Ishikawa (cell line): ENCODE measurements at regions not wholly inside any gene's neighbourhood (a gene's known extent, or its start where the extent isn't known, plus 50 kb on each side); places are given as distances from the start of the nearest gene placed in this dataset.

Experiments used
- RAD21 ChIP-seq: IDR thresholded peaks from 2 replicates; pipeline ENCODE4 v1.6.1; 2012; ENCODE audit warnings: low read depth
- TF ChIP-seq, protein P1 (sequence below): IDR thresholded peaks from 2 replicates; pipeline ENCODE4 v1.6.1; 2012; ENCODE audit warnings: low read depth, mild to moderate bottlenecking

GRCh38 chr3:117404730-117405129, 695.2 kb downstream of the TUSC7 start:
- TF ChIP-seq, protein P1, sequence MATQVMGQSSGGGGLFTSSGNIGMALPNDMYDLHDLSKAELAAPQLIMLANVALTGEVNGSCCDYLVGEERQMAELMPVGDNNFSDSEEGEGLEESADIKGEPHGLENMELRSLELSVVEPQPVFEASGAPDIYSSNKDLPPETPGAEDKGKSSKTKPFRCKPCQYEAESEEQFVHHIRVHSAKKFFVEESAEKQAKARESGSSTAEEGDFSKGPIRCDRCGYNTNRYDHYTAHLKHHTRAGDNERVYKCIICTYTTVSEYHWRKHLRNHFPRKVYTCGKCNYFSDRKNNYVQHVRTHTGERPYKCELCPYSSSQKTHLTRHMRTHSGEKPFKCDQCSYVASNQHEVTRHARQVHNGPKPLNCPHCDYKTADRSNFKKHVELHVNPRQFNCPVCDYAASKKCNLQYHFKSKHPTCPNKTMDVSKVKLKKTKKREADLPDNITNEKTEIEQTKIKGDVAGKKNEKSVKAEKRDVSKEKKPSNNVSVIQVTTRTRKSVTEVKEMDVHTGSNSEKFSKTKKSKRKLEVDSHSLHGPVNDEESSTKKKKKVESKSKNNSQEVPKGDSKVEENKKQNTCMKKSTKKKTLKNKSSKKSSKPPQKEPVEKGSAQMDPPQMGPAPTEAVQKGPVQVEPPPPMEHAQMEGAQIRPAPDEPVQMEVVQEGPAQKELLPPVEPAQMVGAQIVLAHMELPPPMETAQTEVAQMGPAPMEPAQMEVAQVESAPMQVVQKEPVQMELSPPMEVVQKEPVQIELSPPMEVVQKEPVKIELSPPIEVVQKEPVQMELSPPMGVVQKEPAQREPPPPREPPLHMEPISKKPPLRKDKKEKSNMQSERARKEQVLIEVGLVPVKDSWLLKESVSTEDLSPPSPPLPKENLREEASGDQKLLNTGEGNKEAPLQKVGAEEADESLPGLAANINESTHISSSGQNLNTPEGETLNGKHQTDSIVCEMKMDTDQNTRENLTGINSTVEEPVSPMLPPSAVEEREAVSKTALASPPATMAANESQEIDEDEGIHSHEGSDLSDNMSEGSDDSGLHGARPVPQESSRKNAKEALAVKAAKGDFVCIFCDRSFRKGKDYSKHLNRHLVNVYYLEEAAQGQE: no peak
- TF ChIP-seq RAD21: no peak
